Testis (tissue), 2 donors: ENCODE measurements at regions not wholly inside any gene's neighbourhood (a gene's known extent, or its start where the extent isn't known, plus 50 kb on each side); places are given as distances from the start of the nearest gene placed in this dataset.

Experiments
- DNase-seq: peaks from one replicate; pipeline ENCODE4 v3.0.0-alpha.2; 2019
- H3K27ac ChIP-seq, 2 donors: fragments of 200-600 bp; sonication (generic); one replicate each; pipeline ENCODE4 v1.5.1; 2019
- H3K27me3 ChIP-seq: fragments of 200-600 bp; sonication (generic); one replicate; pipeline ENCODE4 v1.5.1; 2019
- H3K36me3 ChIP-seq: fragments of 200-600 bp; sonication (generic); one replicate; pipeline ENCODE4 v1.5.1; 2017; ENCODE audit warnings: low read depth; ENCODE audit errors: missing control alignments
- H3K4me1 ChIP-seq: fragments of 200-600 bp; sonication (generic); one replicate; pipeline ENCODE4 v1.5.1; 2019
- H3K4me3 ChIP-seq, 2 donors: fragments of 200-600 bp; sonication (generic); one replicate each; pipeline ENCODE4 v1.5.1; 2017 to 2019
- H3K9me3 ChIP-seq: fragments of 200-600 bp; sonication (generic); one replicate; pipeline ENCODE4 v1.5.1; 2017
- POLR2A ChIP-seq: fragments of 450-650 bp; IDR thresholded peaks from one replicate; pipeline ENCODE4 v1.6.1; 2017; ENCODE audit warnings: antibody characterized with exemption, mild to moderate bottlenecking, moderate library complexity
- WGBS, 2 donors: methylation state at CpG; one replicate each; pipeline ENCODE4 v1.1.5; 2018; 5-methylcytosine and 5-hydroxymethylcytosine counted together
- intact Hi-C: fragments of 100-400 bp; cut with DNase I; formaldehyde crosslinking; loops from one replicate; pipeline ENCODE4 v1.15.1; 2023; ENCODE audit warnings: low total_unique reads
- TF ChIP-seq, protein P1 (sequence below), 3 experiments: fragments of 450-650 bp in 2 of 3; fragments of 200-600 bp in 1 of 3; sonication (generic) in 1 of 3; IDR thresholded peaks; one replicate each; pipeline ENCODE4 v1.5.1; 2016 to 2019; ENCODE audit warnings: antibody characterized with exemption in 3 of 3, mild to moderate bottlenecking in 2 of 3, moderate library complexity in 1 of 3

GRCh38 chr1:222278501-222278900 is 269.4 kb downstream of the HHIPL2 start:
- TF ChIP-seq, protein P1, sequence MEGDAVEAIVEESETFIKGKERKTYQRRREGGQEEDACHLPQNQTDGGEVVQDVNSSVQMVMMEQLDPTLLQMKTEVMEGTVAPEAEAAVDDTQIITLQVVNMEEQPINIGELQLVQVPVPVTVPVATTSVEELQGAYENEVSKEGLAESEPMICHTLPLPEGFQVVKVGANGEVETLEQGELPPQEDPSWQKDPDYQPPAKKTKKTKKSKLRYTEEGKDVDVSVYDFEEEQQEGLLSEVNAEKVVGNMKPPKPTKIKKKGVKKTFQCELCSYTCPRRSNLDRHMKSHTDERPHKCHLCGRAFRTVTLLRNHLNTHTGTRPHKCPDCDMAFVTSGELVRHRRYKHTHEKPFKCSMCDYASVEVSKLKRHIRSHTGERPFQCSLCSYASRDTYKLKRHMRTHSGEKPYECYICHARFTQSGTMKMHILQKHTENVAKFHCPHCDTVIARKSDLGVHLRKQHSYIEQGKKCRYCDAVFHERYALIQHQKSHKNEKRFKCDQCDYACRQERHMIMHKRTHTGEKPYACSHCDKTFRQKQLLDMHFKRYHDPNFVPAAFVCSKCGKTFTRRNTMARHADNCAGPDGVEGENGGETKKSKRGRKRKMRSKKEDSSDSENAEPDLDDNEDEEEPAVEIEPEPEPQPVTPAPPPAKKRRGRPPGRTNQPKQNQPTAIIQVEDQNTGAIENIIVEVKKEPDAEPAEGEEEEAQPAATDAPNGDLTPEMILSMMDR (IDR thresholded peaks at IDR 0.05), result no peak
- no peak for TF ChIP-seq POLR2A
- Histone ChIP-seq H3K4me1 (no peaks in the 10 kb centered on the region), H3K4me3 (no peak overlapping the region), H3K27ac (no peak overlapping the region), H3K36me3 (no peaks in the 10 kb centered on the region), H3K27me3 (no peaks in the 10 kb centered on the region), H3K9me3 (no peaks in the 10 kb centered on the region)
- intact Hi-C loops, result no loop called here
- DNase-seq, result no peak

- Histone ChIP-seq H3K4me1 (no peaks in the 10 kb centered on the region), H3K9me3 (no peaks in the 10 kb centered on the region), H3K27me3 (no peaks in the 10 kb centered on the region), H3K27ac (no peak overlapping the region), H3K36me3 (no peaks in the 10 kb centered on the region), H3K4me3 (no peak overlapping the region)
- no peak for DNase-seq
- 83 to 89% methylated on average over 6 of the region's 6 CpGs for WGBS, 2 donors
- no peak for TF ChIP-seq POLR2A
- TF ChIP-seq, protein P1 (IDR thresholded peaks at IDR 0.05), result no peak
- intact Hi-C loops, result no loop called here
Measured at GRCh38 chr1:222275729-222276465, 272.0 kb downstream of the HHIPL2 start.

DNA sequence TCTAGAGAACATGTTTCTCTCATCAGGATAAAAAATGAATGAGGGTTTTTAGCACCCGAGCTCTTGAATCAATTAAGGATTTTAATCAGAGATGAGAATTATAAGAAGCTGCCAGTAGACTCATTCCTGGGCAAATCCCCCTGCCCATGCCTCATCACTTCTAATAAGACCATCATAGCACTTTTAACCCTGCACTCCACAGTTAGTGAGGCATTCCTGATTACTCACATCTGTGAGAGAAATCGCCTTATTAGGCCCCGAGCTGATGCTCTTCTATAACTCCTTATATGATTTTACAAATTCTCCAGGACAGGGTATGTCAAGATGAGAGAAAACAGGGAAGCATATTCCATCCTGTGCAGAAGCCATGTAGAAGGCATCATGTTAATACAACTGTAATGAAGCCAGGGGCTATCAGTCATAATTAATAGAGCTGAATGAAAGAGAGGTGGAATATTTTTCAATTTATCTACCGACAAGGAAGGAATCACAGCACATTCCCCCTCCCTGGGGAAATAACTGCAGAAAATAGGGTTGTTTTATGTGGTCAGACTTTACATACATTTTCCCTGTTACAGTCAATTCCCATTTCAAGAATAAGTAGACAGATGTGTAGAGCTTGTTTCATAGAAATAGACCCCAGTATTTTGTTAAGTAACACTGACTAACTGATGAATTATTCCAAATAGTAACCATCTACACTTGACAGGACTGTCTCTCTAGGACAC is 272.7 kb downstream of the HHIPL2 start:
- TF ChIP-seq POLR2A, result no peak
- TF ChIP-seq, protein P1 (IDR thresholded peaks at IDR 0.05), result no peak
- no peaks in the 10 kb centered on the region for H3K36me3 ChIP-seq
- no peaks in the 10 kb centered on the region for H3K9me3 ChIP-seq
- intact Hi-C loops, result no loop called here
- no peaks in the 10 kb centered on the region for H3K27me3 ChIP-seq
- 90 to 95% methylated on average over 4 of the region's 4 CpGs for WGBS, 2 donors
- DNase-seq, result no peak
- no peak overlapping the region for H3K27ac ChIP-seq
- H3K4me1 ChIP-seq, result no peaks in the 10 kb centered on the region
- H3K4me3 ChIP-seq, result no peak overlapping the region

GRCh38 chr1:222266223-222267196 is 281.4 kb downstream of the HHIPL2 start:
- WGBS, 2 donors, result 38 to 44% methylated on average over 14 of the region's 14 CpGs
- DNase-seq, result peak; percentile 55
- TF ChIP-seq POLR2A, result no peak
- TF ChIP-seq, protein P1 (IDR thresholded peaks at IDR 0.05), result no peak
- Histone ChIP-seq H3K4me3 (no peak overlapping the region), H3K36me3 (no peaks in the 10 kb centered on the region), H3K27ac (peak overlapping the region in 1 of 2 donors; percentile 77), H3K27me3 (no peaks in the 10 kb centered on the region), H3K4me1 (peaks cover 21% of the 10 kb centered on the region), H3K9me3 (no peaks in the 10 kb centered on the region)
- intact Hi-C loops, result no loop called here
